ENCODE measurements at regions not wholly inside any gene's neighbourhood (a gene's known extent, or its start where the extent isn't known, plus 50 kb on each side); places are given as distances from the start of the nearest gene placed in this dataset.

DNA sequence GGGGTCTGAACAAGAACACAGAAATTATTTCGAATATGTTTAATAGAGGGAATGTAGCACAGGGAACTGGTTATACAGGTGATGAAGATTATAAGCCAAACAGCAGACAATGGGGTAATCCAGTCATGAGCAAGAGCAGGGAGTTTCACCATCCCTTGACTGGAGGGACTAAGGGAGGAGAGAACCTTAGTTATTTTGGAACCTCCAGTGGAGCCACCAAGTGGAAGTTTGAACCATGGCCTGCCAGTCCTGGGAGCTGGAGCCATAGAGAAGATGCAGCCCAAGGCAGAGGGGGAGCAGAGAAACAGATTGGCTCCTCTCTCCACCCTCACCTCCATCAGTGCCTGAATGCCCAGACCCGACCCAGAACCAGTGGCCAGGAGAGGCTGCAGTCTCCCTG lies 264.6 kb upstream of the RASGEF1B start:
- Histone ChIP-seq H2AFZ (ENCODE audit: insufficient read depth, low read depth, low read length, poor library complexity, severe bottlenecking) (no peak overlapping the region), H3K4me3 (replicated peaks in 1 of 3; ENCODE audit: low read depth in 2 of 3, low read length in 3 of 3) (no peak overlapping the region), H3K9me3 (replicated peaks in 1 of 2; ENCODE audit: control insufficient read depth in 1 of 2, insufficient read depth in 1 of 2, low read length in 2 of 2) (no peaks in the 10 kb centered on the region), H3K9ac (ENCODE audit: insufficient read depth, low read length, poor library complexity, severe bottlenecking) (no peak overlapping the region), H3K4me2 (replicated peaks; ENCODE audit: extremely low read depth, low read length, poor library complexity, severe bottlenecking) (no peak overlapping the region), H3K4me1 (ENCODE audit: control insufficient read depth in 1 of 2, insufficient read depth in 2 of 2, low read length in 2 of 2) (peaks cover 16 to 23% of the 10 kb centered on the region in 2 donors), H4K20me1 (ENCODE audit: insufficient read depth, low read length) (no peaks in the 10 kb centered on the region), H3K36me3 (replicated peaks in 1 of 2; ENCODE audit: control insufficient read depth in 1 of 2, insufficient read depth in 2 of 2, low read length in 2 of 2) (no peaks in the 10 kb centered on the region), H3K79me2 (ENCODE audit: insufficient read depth, low read length) (no peaks in the 10 kb centered on the region), H3K27ac (ENCODE audit: low read depth in 1 of 2, low read length in 2 of 2) (no peak overlapping the region), H3K27me3 (ENCODE audit: control insufficient read depth in 2 of 2, insufficient read depth in 2 of 2, low read length in 2 of 2) (no peaks in the 10 kb centered on the region)
- intact Hi-C loops (cut with micrococcal nuclease), result no loop called here
- WGBS (ENCODE audit: insufficient coverage), result no CpG with 5 or more reads among the region's 2 CpGs
- H3K27me3 Mint-ChIP-seq (ENCODE audit: low read depth in 3 of 3), result peaks cover 0 to 3% (median 2%) of the 10 kb centered on the region in 3 donors
- no peaks in the 10 kb centered on the region for H3K9me3 Mint-ChIP-seq
- H3K4me1 Mint-ChIP-seq, result peaks cover 24% of the 10 kb centered on the region
- H3K27ac Mint-ChIP-seq, result no peak overlapping the region
- no peak for DNase-seq
- TF ChIP-seq, protein P1, sequence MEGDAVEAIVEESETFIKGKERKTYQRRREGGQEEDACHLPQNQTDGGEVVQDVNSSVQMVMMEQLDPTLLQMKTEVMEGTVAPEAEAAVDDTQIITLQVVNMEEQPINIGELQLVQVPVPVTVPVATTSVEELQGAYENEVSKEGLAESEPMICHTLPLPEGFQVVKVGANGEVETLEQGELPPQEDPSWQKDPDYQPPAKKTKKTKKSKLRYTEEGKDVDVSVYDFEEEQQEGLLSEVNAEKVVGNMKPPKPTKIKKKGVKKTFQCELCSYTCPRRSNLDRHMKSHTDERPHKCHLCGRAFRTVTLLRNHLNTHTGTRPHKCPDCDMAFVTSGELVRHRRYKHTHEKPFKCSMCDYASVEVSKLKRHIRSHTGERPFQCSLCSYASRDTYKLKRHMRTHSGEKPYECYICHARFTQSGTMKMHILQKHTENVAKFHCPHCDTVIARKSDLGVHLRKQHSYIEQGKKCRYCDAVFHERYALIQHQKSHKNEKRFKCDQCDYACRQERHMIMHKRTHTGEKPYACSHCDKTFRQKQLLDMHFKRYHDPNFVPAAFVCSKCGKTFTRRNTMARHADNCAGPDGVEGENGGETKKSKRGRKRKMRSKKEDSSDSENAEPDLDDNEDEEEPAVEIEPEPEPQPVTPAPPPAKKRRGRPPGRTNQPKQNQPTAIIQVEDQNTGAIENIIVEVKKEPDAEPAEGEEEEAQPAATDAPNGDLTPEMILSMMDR (IDR thresholded peaks at IDR 0.05), result no peak
- H3K36me3 Mint-ChIP-seq, result no peaks in the 10 kb centered on the region
- no peak overlapping the region for H3K4me3 Mint-ChIP-seq

GRCh38 chr4:81732980-81733379 lies 261.3 kb upstream of the RASGEF1B start:
- H3K27me3 ChIP-seq (ENCODE audit: control insufficient read depth in 2 of 2, insufficient read depth in 2 of 2, low read length in 2 of 2), result no peaks in the 10 kb centered on the region
- H3K4me3 Mint-ChIP-seq, result no peak overlapping the region
- WGBS (ENCODE audit: insufficient coverage), result 83% methylated on average over 1 of the region's 1 CpG
- no peak overlapping the region for H3K4me2 ChIP-seq (replicated peaks; ENCODE audit: extremely low read depth, low read length, poor library complexity, severe bottlenecking)
- H3K4me3 ChIP-seq (replicated peaks in 1 of 3; ENCODE audit: low read depth in 2 of 3, low read length in 3 of 3), result no peak overlapping the region
- H3K9me3 ChIP-seq (replicated peaks in 1 of 2; ENCODE audit: control insufficient read depth in 1 of 2, insufficient read depth in 1 of 2, low read length in 2 of 2), result no peaks in the 10 kb centered on the region
- H3K27ac ChIP-seq (ENCODE audit: low read depth in 1 of 2, low read length in 2 of 2), result no peak overlapping the region
- H3K36me3 Mint-ChIP-seq, result no peaks in the 10 kb centered on the region
- no peak overlapping the region for H3K27ac Mint-ChIP-seq
- intact Hi-C loops (cut with micrococcal nuclease), result no loop called here
- H3K9me3 Mint-ChIP-seq, result peaks cover 0 to 2% (median 0%) of the 10 kb centered on the region in 7 donors
- TF ChIP-seq, protein P1 (IDR thresholded peaks at IDR 0.05), result no peak
- no peaks in the 10 kb centered on the region for H3K4me1 ChIP-seq (ENCODE audit: control insufficient read depth in 1 of 2, insufficient read depth in 2 of 2, low read length in 2 of 2)
- no peak for DNase-seq
- no peaks in the 10 kb centered on the region for H3K36me3 ChIP-seq (replicated peaks in 1 of 2; ENCODE audit: control insufficient read depth in 1 of 2, insufficient read depth in 2 of 2, low read length in 2 of 2)
- no peaks in the 10 kb centered on the region for H3K79me2 ChIP-seq (ENCODE audit: insufficient read depth, low read length)
- H2AFZ ChIP-seq (ENCODE audit: insufficient read depth, low read depth, low read length, poor library complexity, severe bottlenecking), result no peak overlapping the region
- no peaks in the 10 kb centered on the region for H3K4me1 Mint-ChIP-seq
- no peaks in the 10 kb centered on the region for H4K20me1 ChIP-seq (ENCODE audit: insufficient read depth, low read length)
- H3K9ac ChIP-seq (ENCODE audit: insufficient read depth, low read length, poor library complexity, severe bottlenecking), result no peak overlapping the region
- peaks cover 0 to 3% (median 0%) of the 10 kb centered on the region in 3 donors for H3K27me3 Mint-ChIP-seq (ENCODE audit: low read depth in 3 of 3)

All from CD14-positive monocyte (primary cell).